ENCODE measurements at regions not wholly inside any gene's neighbourhood (a gene's known extent, or its start where the extent isn't known, plus 50 kb on each side); places are given as distances from the start of the nearest gene placed in this dataset.
"Not testable (repeated sequence)": the region's sequence is repeated elsewhere in the genome, so short reads cannot be mapped to it uniquely, and the experiment has no call there.

DNA sequence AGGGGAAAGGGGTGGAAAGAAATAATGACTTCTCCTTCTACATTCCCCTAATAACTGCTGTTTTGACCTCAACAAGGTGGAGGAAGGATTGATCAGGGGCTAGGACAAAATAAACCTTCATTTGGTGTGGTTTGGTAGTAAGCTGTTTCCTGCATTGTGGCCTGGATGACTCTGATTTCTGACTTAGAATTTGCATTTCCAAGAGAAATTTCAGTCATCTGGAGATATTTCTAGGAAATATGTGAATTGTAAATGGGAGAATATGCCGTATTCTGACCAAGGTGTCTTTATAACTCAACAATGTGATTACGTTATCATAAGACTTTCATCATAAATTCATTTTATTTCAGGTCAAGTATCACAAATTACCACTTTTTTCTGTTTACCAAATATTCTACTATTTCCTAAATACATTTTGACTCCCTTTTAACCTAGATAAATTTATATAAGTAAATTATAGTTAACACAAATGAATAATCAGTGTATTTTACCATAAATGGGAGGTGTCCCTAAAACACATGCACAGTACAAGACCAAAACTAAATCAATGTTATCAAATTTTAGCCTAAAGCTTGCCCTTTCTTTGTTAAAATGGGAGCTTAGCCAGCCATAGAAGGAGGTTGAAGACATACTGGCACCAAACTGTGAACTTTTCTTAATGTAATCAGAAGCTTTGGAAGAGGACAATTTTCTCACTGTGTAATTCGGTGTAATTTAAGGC, 828.8 kb downstream of the TMTC2 start:
- H3K9me3 ChIP-seq (replicated peaks) = no peaks in the 10 kb centered on the region
- H3K36me3 ChIP-seq = no peaks in the 10 kb centered on the region
- DNase-seq = no peak
- intact Hi-C loops (cut with micrococcal nuclease) = no loop called here
- no peak overlapping the region for H3K4me3 ChIP-seq
- no peak overlapping the region for H3K27ac ChIP-seq (replicated peaks)
- TF ChIP-seq, protein P1, sequence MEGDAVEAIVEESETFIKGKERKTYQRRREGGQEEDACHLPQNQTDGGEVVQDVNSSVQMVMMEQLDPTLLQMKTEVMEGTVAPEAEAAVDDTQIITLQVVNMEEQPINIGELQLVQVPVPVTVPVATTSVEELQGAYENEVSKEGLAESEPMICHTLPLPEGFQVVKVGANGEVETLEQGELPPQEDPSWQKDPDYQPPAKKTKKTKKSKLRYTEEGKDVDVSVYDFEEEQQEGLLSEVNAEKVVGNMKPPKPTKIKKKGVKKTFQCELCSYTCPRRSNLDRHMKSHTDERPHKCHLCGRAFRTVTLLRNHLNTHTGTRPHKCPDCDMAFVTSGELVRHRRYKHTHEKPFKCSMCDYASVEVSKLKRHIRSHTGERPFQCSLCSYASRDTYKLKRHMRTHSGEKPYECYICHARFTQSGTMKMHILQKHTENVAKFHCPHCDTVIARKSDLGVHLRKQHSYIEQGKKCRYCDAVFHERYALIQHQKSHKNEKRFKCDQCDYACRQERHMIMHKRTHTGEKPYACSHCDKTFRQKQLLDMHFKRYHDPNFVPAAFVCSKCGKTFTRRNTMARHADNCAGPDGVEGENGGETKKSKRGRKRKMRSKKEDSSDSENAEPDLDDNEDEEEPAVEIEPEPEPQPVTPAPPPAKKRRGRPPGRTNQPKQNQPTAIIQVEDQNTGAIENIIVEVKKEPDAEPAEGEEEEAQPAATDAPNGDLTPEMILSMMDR (IDR thresholded peaks at IDR 0.05; ENCODE audit: borderline replicate concordance) = no peak
- no peaks in the 10 kb centered on the region for H3K27me3 ChIP-seq (ENCODE audit: low read depth)
- no peaks in the 10 kb centered on the region for H3K4me1 ChIP-seq

DNA sequence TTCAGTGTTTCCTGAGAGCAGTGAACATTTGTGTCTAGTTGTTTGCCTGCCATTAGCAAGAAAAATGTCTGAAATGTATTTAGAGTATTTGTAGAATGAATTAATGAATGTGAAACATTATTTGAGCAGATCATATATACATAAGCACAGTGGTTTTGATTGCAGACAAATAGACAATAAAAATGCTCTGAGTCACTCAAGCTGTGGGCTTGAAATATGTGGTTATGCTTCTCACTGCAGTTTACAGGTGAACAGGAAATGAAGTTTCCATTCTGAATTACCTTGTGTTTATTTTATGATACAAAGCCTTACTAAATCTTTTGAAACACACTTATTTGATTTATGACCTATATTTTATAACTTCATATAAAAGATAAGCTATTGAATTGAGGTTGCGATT, 827.7 kb downstream of the TMTC2 start:
- no peaks in the 10 kb centered on the region for H3K4me1 ChIP-seq
- no peak overlapping the region for H3K27ac ChIP-seq (replicated peaks)
- intact Hi-C loops (cut with micrococcal nuclease) = no loop called here

DNA sequence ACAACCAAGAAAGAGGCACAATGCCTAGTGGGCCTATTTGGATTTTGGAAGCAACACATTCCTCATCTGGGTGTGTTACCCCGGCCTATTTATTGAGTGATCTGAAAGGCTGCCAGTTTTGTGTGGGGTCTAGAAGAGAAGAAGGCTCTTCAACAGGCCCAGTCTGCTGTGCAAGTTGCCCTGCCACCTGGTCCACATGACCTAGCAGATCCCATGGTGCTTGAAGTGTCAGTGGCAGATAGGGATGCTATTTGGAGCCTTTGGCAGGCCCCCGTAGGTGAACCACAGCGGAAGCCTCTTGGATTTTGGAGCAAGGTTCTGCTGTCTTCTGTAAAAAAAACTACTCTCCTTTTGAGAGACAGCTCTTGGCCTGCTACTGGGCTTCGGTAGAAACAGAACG, 820.1 kb downstream of the TMTC2 start:
- intact Hi-C loops (cut with micrococcal nuclease) = no loop called here

More for the DNA sequence above, 827.7 kb downstream of the TMTC2 start:
- no peaks in the 10 kb centered on the region for H3K9me3 ChIP-seq (replicated peaks)
- no peak overlapping the region for H3K4me3 ChIP-seq
- DNase-seq = no peak
- H3K27me3 ChIP-seq (ENCODE audit: low read depth) = no peaks in the 10 kb centered on the region
- TF ChIP-seq, protein P1 (IDR thresholded peaks at IDR 0.05; ENCODE audit: borderline replicate concordance) = no peak
- H3K36me3 ChIP-seq = no peaks in the 10 kb centered on the region

DNA sequence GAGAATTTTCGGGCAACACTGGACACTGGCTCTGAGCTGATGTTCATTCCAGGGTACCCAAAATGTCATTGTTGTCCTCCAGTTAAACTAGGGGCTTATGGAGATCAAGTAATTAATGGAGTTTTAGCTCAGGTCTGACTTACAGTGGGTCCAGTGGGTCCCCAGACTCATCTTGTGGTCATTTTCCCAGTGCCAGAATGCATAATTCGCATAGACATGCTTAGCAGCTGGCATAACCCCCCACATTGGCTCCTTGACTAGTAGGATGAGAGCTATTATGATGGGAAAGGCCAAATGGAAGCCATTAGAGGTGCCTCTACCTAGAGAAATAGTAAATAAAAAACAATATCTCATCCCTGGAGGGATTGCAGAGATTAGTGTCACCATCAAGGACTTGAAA, 818.9 kb downstream of the TMTC2 start:
- Histone ChIP-seq H3K27me3 (ENCODE audit: low read depth) (no peaks in the 10 kb centered on the region), H3K36me3 (no peaks in the 10 kb centered on the region), H3K9me3 (replicated peaks) (no peaks in the 10 kb centered on the region), H3K27ac (replicated peaks) (no peak overlapping the region), H3K4me3 (no peak overlapping the region), H3K4me1 (no peaks in the 10 kb centered on the region)
- TF ChIP-seq, protein P1 (IDR thresholded peaks at IDR 0.05; ENCODE audit: borderline replicate concordance) = no peak
- intact Hi-C loops (cut with micrococcal nuclease) = no loop called here
- no peak for DNase-seq

More for the DNA sequence above, 820.1 kb downstream of the TMTC2 start:
- no peaks in the 10 kb centered on the region for H3K4me1 ChIP-seq
- H3K27me3 ChIP-seq (ENCODE audit: low read depth) = no peaks in the 10 kb centered on the region
- no peaks in the 10 kb centered on the region for H3K9me3 ChIP-seq (replicated peaks)
- DNase-seq = no peak
- no peaks in the 10 kb centered on the region for H3K36me3 ChIP-seq
- TF ChIP-seq, protein P1 (IDR thresholded peaks at IDR 0.05; ENCODE audit: borderline replicate concordance) = no peak
- H3K27ac ChIP-seq (replicated peaks) = no peak overlapping the region
- H3K4me3 ChIP-seq = no peak overlapping the region

DNA sequence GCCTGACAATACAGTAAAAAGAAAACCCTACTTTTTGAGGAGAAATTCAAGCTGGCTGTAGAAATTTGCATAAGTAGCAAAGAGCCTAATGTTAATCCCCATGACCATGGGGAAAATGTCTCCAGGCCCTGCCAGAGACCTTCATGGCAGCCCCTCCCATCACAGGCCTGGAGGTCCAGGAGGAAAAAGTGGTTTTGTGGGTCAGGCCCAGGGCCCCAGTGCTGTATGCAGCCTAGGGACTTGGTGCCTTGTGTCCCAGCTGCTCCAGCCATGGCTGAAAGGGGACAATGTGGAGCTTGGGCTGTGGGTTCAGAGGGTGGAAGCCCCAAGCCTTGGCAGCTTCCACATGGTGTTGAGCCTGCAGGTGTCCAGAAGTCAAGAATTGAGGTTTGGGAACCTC, 813.2 kb downstream of the TMTC2 start:
- H3K4me3 ChIP-seq; intact Hi-C loops (cut with micrococcal nuclease); H3K36me3 ChIP-seq; H3K27me3 ChIP-seq (ENCODE audit: low read depth); H3K27ac ChIP-seq (replicated peaks); DNase-seq; H3K4me1 ChIP-seq; H3K9me3 ChIP-seq (replicated peaks): not testable (repeated sequence)

DNA sequence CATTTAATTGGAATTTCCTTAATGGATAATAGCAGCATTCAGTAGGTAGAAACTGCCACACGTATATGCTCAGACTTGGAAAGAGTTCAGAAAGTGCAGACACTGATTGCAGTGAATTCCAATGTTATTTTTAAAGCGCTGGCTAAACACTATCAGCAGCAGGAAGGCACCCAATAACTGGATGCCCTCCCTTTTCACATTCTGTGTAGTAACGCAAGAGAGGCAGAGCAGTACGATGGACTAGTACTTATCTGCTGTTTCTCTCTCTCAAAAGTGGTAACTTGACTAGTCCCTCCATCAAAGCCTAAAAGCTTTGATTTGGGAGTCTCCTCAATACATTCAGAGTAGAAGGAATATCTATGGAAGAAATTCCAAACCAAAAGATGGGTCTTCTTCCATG, 791.0 kb downstream of the TMTC2 start:
- no peaks in the 10 kb centered on the region for H3K36me3 ChIP-seq
- TF ChIP-seq, protein P1 (IDR thresholded peaks at IDR 0.05; ENCODE audit: borderline replicate concordance) = no peak
- H3K27ac ChIP-seq (replicated peaks) = peak overlapping the region; percentile 64
- intact Hi-C loops (cut with micrococcal nuclease) = no loop called here
- H3K9me3 ChIP-seq (replicated peaks) = no peaks in the 10 kb centered on the region
- H3K27me3 ChIP-seq (ENCODE audit: low read depth) = no peaks in the 10 kb centered on the region
- no peak overlapping the region for H3K4me3 ChIP-seq
- H3K4me1 ChIP-seq = peaks cover 26% of the 10 kb centered on the region
- DNase-seq = no peak
